MM.1S (cell line): ENCODE measurements at regions not wholly inside any gene's neighbourhood (a gene's known extent, or its start where the extent isn't known, plus 50 kb on each side); places are given as distances from the start of the nearest gene placed in this dataset.

Source experiments
- EZH2 ChIP-seq: fragments of 300-600 bp; sonication (generic); optimal IDR thresholded peaks from 2 replicates; pipeline ENCODE3; 2017; ENCODE audit warnings: low read depth, mild to moderate bottlenecking, antibody characterized with exemption, low read length, mixed read lengths
- EZH2phosphoT487 ChIP-seq: fragments of 300-600 bp; sonication (generic); IDR thresholded peaks from 2 replicates; pipeline ENCODE4 v1.6.1; 2018; ENCODE audit warnings: antibody characterized with exemption, low read length
- TF ChIP-seq, protein P1 (sequence below): fragments of 300-600 bp; sonication (generic); IDR thresholded peaks from 2 replicates; pipeline ENCODE4 v1.5.1; 2016; ENCODE audit warnings: antibody characterized with exemption, low read length, mixed read lengths

DNA sequence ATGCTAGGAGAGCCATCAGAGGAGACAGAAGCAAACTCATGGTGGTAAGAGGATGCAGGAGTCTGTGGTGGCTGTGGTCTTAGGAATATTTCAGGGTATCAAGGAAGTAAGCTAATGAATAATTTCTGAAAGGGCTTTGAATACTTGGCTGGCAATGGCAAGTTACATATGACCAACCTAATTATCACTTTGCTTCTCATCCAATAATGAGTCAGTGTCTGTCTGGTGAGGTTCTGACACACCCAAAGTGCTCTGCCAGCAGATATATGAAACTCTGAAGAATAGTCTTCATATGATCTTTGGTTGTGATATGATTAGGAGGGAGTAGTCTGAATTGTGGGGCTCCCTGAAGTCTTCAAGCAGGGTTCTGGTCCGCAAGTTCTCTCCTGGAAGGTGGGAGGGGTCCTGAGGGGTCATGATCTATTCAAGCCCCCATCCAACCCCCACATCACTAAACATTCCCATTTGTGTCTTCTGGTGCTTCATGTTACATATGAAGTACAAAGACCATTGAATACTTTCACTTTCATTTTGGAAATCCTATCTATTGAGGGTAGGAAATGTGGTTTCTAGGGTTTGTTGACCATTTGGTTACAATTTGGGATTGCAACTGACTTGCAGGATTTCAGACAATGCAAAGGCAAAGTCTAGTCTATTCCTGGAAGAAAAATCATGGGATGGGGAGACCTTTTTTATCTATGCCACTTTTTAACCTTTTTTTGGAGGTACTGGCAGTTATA, 199.9 kb upstream of the CDKN2B start:
- TF ChIP-seq, protein P1, sequence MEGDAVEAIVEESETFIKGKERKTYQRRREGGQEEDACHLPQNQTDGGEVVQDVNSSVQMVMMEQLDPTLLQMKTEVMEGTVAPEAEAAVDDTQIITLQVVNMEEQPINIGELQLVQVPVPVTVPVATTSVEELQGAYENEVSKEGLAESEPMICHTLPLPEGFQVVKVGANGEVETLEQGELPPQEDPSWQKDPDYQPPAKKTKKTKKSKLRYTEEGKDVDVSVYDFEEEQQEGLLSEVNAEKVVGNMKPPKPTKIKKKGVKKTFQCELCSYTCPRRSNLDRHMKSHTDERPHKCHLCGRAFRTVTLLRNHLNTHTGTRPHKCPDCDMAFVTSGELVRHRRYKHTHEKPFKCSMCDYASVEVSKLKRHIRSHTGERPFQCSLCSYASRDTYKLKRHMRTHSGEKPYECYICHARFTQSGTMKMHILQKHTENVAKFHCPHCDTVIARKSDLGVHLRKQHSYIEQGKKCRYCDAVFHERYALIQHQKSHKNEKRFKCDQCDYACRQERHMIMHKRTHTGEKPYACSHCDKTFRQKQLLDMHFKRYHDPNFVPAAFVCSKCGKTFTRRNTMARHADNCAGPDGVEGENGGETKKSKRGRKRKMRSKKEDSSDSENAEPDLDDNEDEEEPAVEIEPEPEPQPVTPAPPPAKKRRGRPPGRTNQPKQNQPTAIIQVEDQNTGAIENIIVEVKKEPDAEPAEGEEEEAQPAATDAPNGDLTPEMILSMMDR = no peak
- no peak for TF ChIP-seq EZH2
- TF ChIP-seq EZH2phosphoT487 = no peak
